ENCODE measurements at regions not wholly inside any gene's neighbourhood (a gene's known extent, or its start where the extent isn't known, plus 50 kb on each side); places are given as distances from the start of the nearest gene placed in this dataset.

- no peak for DNase-seq
- Histone ChIP-seq H3K9me3 (ENCODE audit: control insufficient read depth in 1 of 2, low read length in 2 of 2) (no peaks in the 10 kb centered on the region), H3K4me3 (ENCODE audit: low read length in 2 of 2) (no peak overlapping the region), H3K27me3 (ENCODE audit: insufficient read depth, low read length) (no peaks in the 10 kb centered on the region), H3K27ac (ENCODE audit: low read depth, low read length) (no peak overlapping the region), H3K36me3 (ENCODE audit: insufficient read depth, low read length) (no peaks in the 10 kb centered on the region), H3K4me1 (ENCODE audit: insufficient read depth, low read length) (no peaks in the 10 kb centered on the region)
- CTCF ChIA-PET (ENCODE audit: partially characterized antibody): no interaction called here
- peaks cover 0 to 3% (median under 1%) of the 10 kb centered on the region in 8 donors for H3K9me3 Mint-ChIP-seq
- H3K4me1 Mint-ChIP-seq: no peaks in the 10 kb centered on the region
- no peaks in the 10 kb centered on the region for H3K36me3 Mint-ChIP-seq
- intact Hi-C loops (cut with micrococcal nuclease): no loop called here
- POLR2A ChIA-PET (ENCODE audit: partially characterized antibody): no interaction called here
- H3K27me3 Mint-ChIP-seq: no peaks in the 10 kb centered on the region
- H3K27ac Mint-ChIP-seq: no peak overlapping the region
- H3K4me3 Mint-ChIP-seq: no peak overlapping the region
Measured at GRCh38 chr15:47293466-47294162, 423.7 kb upstream of the SEMA6D start.

GRCh38 chr15:47294765-47295259 is 422.5 kb upstream of the SEMA6D start:
- POLR2A ChIA-PET (ENCODE audit: partially characterized antibody): no interaction called here
- Mint-ChIP-seq H3K4me3 (no peak overlapping the region), H3K27me3 (no peaks in the 10 kb centered on the region), H3K9me3 (peaks cover 0 to 3% (median 0%) of the 10 kb centered on the region in 8 donors), H3K27ac (no peak overlapping the region), H3K36me3 (no peaks in the 10 kb centered on the region), H3K4me1 (no peaks in the 10 kb centered on the region)
- Histone ChIP-seq H3K36me3 (ENCODE audit: insufficient read depth, low read length) (no peaks in the 10 kb centered on the region), H3K4me1 (ENCODE audit: insufficient read depth, low read length) (no peaks in the 10 kb centered on the region), H3K4me3 (ENCODE audit: low read length in 2 of 2) (no peak overlapping the region), H3K27ac (ENCODE audit: low read depth, low read length) (no peak overlapping the region), H3K27me3 (ENCODE audit: insufficient read depth, low read length) (no peaks in the 10 kb centered on the region), H3K9me3 (ENCODE audit: control insufficient read depth in 1 of 2, low read length in 2 of 2) (no peaks in the 10 kb centered on the region)
- intact Hi-C loops (cut with micrococcal nuclease): no loop called here
- DNase-seq: no peak
- CTCF ChIA-PET (ENCODE audit: partially characterized antibody): interaction anchor here (1.3 to 1.5 kb wide), 2 partner anchors 8 to 1058 kb away, joined by 3 to 4 read pairs; no protein-coding TSS in a partner anchor

GRCh38 chr15:47296881-47297280 is 420.4 kb upstream of the SEMA6D start:
- Mint-ChIP-seq H3K9me3 (peaks cover 0 to 3% (median 0%) of the 10 kb centered on the region in 8 donors), H3K4me3 (no peak overlapping the region), H3K36me3 (no peaks in the 10 kb centered on the region), H3K27me3 (no peaks in the 10 kb centered on the region), H3K4me1 (no peaks in the 10 kb centered on the region), H3K27ac (no peak overlapping the region)
- H3K27ac ChIP-seq (ENCODE audit: low read depth, low read length): no peak overlapping the region
- intact Hi-C loops (cut with micrococcal nuclease): no loop called here
- no peaks in the 10 kb centered on the region for H3K27me3 ChIP-seq (ENCODE audit: insufficient read depth, low read length)
- no peaks in the 10 kb centered on the region for H3K36me3 ChIP-seq (ENCODE audit: insufficient read depth, low read length)
- CTCF ChIA-PET (ENCODE audit: partially characterized antibody): no interaction called here
- no peaks in the 10 kb centered on the region for H3K9me3 ChIP-seq (ENCODE audit: control insufficient read depth in 1 of 2, low read length in 2 of 2)
- no peaks in the 10 kb centered on the region for H3K4me1 ChIP-seq (ENCODE audit: insufficient read depth, low read length)
- no peak overlapping the region for H3K4me3 ChIP-seq (ENCODE audit: low read length in 2 of 2)
- POLR2A ChIA-PET (ENCODE audit: partially characterized antibody): no interaction called here
- no peak for DNase-seq

- no peaks in the 10 kb centered on the region for H3K27me3 ChIP-seq (ENCODE audit: insufficient read depth, low read length)
- Mint-ChIP-seq H3K4me1 (no peaks in the 10 kb centered on the region), H3K27me3 (no peaks in the 10 kb centered on the region), H3K9me3 (peaks cover 0 to 3% (median 0%) of the 10 kb centered on the region in 8 donors), H3K4me3 (no peak overlapping the region), H3K27ac (no peak overlapping the region), H3K36me3 (no peaks in the 10 kb centered on the region)
- DNase-seq: no peak
- CTCF ChIA-PET (ENCODE audit: partially characterized antibody): no interaction called here
- POLR2A ChIA-PET (ENCODE audit: partially characterized antibody): no interaction called here
- no peaks in the 10 kb centered on the region for H3K4me1 ChIP-seq (ENCODE audit: insufficient read depth, low read length)
- intact Hi-C loops (cut with micrococcal nuclease): no loop called here
- no peaks in the 10 kb centered on the region for H3K9me3 ChIP-seq (ENCODE audit: control insufficient read depth in 1 of 2, low read length in 2 of 2)
- H3K4me3 ChIP-seq (ENCODE audit: low read length in 2 of 2): no peak overlapping the region
- no peaks in the 10 kb centered on the region for H3K36me3 ChIP-seq (ENCODE audit: insufficient read depth, low read length)
- no peak overlapping the region for H3K27ac ChIP-seq (ENCODE audit: low read depth, low read length)
Measured at GRCh38 chr15:47299846-47300434, 417.4 kb upstream of the SEMA6D start.

- Histone ChIP-seq H3K27me3 (ENCODE audit: insufficient read depth, low read length) (no peaks in the 10 kb centered on the region), H3K4me3 (ENCODE audit: low read length in 2 of 2) (no peak overlapping the region), H3K9me3 (ENCODE audit: control insufficient read depth in 1 of 2, low read length in 2 of 2) (no peaks in the 10 kb centered on the region), H3K36me3 (ENCODE audit: insufficient read depth, low read length) (no peaks in the 10 kb centered on the region), H3K27ac (ENCODE audit: low read depth, low read length) (no peak overlapping the region), H3K4me1 (ENCODE audit: insufficient read depth, low read length) (no peaks in the 10 kb centered on the region)
- ChIA-PET CTCF (ENCODE audit: partially characterized antibody) (no interaction called here), POLR2A (ENCODE audit: partially characterized antibody) (no interaction called here)
- Mint-ChIP-seq H3K4me1 (no peaks in the 10 kb centered on the region), H3K27ac (no peak overlapping the region), H3K4me3 (no peak overlapping the region), H3K36me3 (no peaks in the 10 kb centered on the region), H3K9me3 (peaks cover 0 to 3% (median 0%) of the 10 kb centered on the region in 8 donors), H3K27me3 (no peaks in the 10 kb centered on the region)
- intact Hi-C loops (cut with micrococcal nuclease): no loop called here
- DNase-seq: no peak
Measured at GRCh38 chr15:47300596-47300995, 416.7 kb upstream of the SEMA6D start.

- peaks cover 0 to 3% (median 0%) of the 10 kb centered on the region in 8 donors for H3K9me3 Mint-ChIP-seq
- Histone ChIP-seq H3K9me3 (ENCODE audit: control insufficient read depth in 1 of 2, low read length in 2 of 2) (no peaks in the 10 kb centered on the region), H3K27me3 (ENCODE audit: insufficient read depth, low read length) (no peaks in the 10 kb centered on the region), H3K4me1 (ENCODE audit: insufficient read depth, low read length) (no peaks in the 10 kb centered on the region), H3K36me3 (ENCODE audit: insufficient read depth, low read length) (no peaks in the 10 kb centered on the region), H3K4me3 (ENCODE audit: low read length in 2 of 2) (no peak overlapping the region), H3K27ac (ENCODE audit: low read depth, low read length) (no peak overlapping the region)
- no peaks in the 10 kb centered on the region for H3K27me3 Mint-ChIP-seq
- intact Hi-C loops (cut with micrococcal nuclease): no loop called here
- DNase-seq: no peak
- no peaks in the 10 kb centered on the region for H3K36me3 Mint-ChIP-seq
- no peak overlapping the region for H3K27ac Mint-ChIP-seq
- no peaks in the 10 kb centered on the region for H3K4me1 Mint-ChIP-seq
- ChIA-PET CTCF (ENCODE audit: partially characterized antibody) (no interaction called here), POLR2A (ENCODE audit: partially characterized antibody) (no interaction called here)
- no peak overlapping the region for H3K4me3 Mint-ChIP-seq
Measured at GRCh38 chr15:47301481-47301880, 415.8 kb upstream of the SEMA6D start.

- Histone ChIP-seq H3K4me3 (ENCODE audit: low read length in 2 of 2) (no peak overlapping the region), H3K27ac (ENCODE audit: low read depth, low read length) (no peak overlapping the region), H3K27me3 (ENCODE audit: insufficient read depth, low read length) (no peaks in the 10 kb centered on the region), H3K4me1 (ENCODE audit: insufficient read depth, low read length) (no peaks in the 10 kb centered on the region), H3K36me3 (ENCODE audit: insufficient read depth, low read length) (no peaks in the 10 kb centered on the region), H3K9me3 (ENCODE audit: control insufficient read depth in 1 of 2, low read length in 2 of 2) (no peaks in the 10 kb centered on the region)
- Mint-ChIP-seq H3K27ac (no peak overlapping the region), H3K36me3 (no peaks in the 10 kb centered on the region), H3K4me1 (no peaks in the 10 kb centered on the region), H3K9me3 (no peaks in the 10 kb centered on the region), H3K27me3 (no peaks in the 10 kb centered on the region), H3K4me3 (no peak overlapping the region)
- DNase-seq: no peak
- ChIA-PET POLR2A (ENCODE audit: partially characterized antibody) (no interaction called here), CTCF (ENCODE audit: partially characterized antibody) (no interaction called here)
- intact Hi-C loops (cut with micrococcal nuclease): no loop called here
Measured at GRCh38 chr15:47304656-47305055, 412.6 kb upstream of the SEMA6D start.
